Neural progenitor cell (in vitro differentiated cells): ENCODE measurements at regions not wholly inside any gene's neighbourhood (a gene's known extent, or its start where the extent isn't known, plus 50 kb on each side); places are given as distances from the start of the nearest gene placed in this dataset.

Experiments
- DNase-seq: peaks from one replicate; pipeline ENCODE4 v3.0.0-alpha.2; 2016; ENCODE audit warnings: low spot score
- H2AFZ ChIP-seq: fragments of 200-600 bp; sonication (generic); replicated peaks from 2 replicates; pipeline ENCODE4 v1.6.1; 2016; ENCODE audit warnings: antibody characterized with exemption
- H3F3A ChIP-seq: fragments of 200-600 bp; sonication (generic); 2 replicates; pipeline ENCODE4 v1.6.1; 2016; ENCODE audit warnings: antibody characterized with exemption, low read depth
- H3K27ac ChIP-seq: fragments of 200-600 bp; sonication (generic); 2 replicates; pipeline ENCODE4 v1.5.1; 2016; ENCODE audit warnings: mild to moderate bottlenecking
- H3K27me3 ChIP-seq: fragments of 200-600 bp; sonication (generic); 2 replicates; pipeline ENCODE4 v1.6.1; 2016; ENCODE audit warnings: mild to moderate bottlenecking, moderate library complexity
- H3K36me3 ChIP-seq: fragments of 200-600 bp; sonication (generic); 2 replicates; pipeline ENCODE4 v1.5.1; 2016
- H3K4me1 ChIP-seq: fragments of 200-600 bp; sonication (generic); 2 replicates; pipeline ENCODE4 v1.6.1; 2016; ENCODE audit warnings: mixed run types
- H3K4me2 ChIP-seq: fragments of 200-600 bp; sonication (generic); 2 replicates; pipeline ENCODE4 v1.6.1; 2016
- H3K4me3 ChIP-seq: fragments of 200-600 bp; sonication (generic); 2 replicates; pipeline ENCODE4 v1.5.1; 2016
- H3K79me2 ChIP-seq: fragments of 200-600 bp; sonication (generic); 2 replicates; pipeline ENCODE4 v1.6.1; 2016; ENCODE audit warnings: low read depth
- H3K9ac ChIP-seq: fragments of 200-600 bp; sonication (generic); 2 replicates; pipeline ENCODE4 v1.6.1; 2016
- H3K9me3 ChIP-seq: fragments of 200-600 bp; sonication (generic); 2 replicates; pipeline ENCODE4 v1.5.1; 2016; ENCODE audit warnings: low read depth
- H4K20me1 ChIP-seq: fragments of 200-600 bp; sonication (generic); 2 replicates; pipeline ENCODE4 v1.6.1; 2016; ENCODE audit warnings: low read depth
- H3K27ac Mint-ChIP-seq: 3 replicates; pipeline ENCODE4 v1.8.0; 2021; ENCODE audit warnings: mixed read lengths
- H3K27me3 Mint-ChIP-seq: 2 replicates; pipeline ENCODE4 v1.8.0; 2022; ENCODE audit warnings: low read depth, mild to moderate bottlenecking, inconsistent platforms, moderate library complexity, mixed read lengths; ENCODE audit not compliant: insufficient read depth
- H3K36me3 Mint-ChIP-seq: 3 replicates; pipeline ENCODE4 v1.8.0; 2021; ENCODE audit warnings: mixed read lengths
- H3K4me1 Mint-ChIP-seq: 3 replicates; pipeline ENCODE4 v1.8.0; 2021; ENCODE audit warnings: mixed read lengths
- H3K4me3 Mint-ChIP-seq: 3 replicates; pipeline ENCODE4 v1.8.0; 2021; ENCODE audit warnings: mild to moderate bottlenecking, moderate library complexity, mixed read lengths
- H3K9me3 Mint-ChIP-seq: 3 replicates; pipeline ENCODE4 v1.8.0; 2020; ENCODE audit warnings: mixed read lengths
- EZH2 ChIP-seq: fragments of 200-600 bp; sonication (generic); IDR thresholded peaks from 2 replicates; pipeline ENCODE4 v1.6.1; 2017; ENCODE audit warnings: antibody characterized with exemption, mild to moderate bottlenecking, moderate library complexity
- EZH2phosphoT487 ChIP-seq: fragments of 200-600 bp; sonication (generic); IDR thresholded peaks from 2 replicates; pipeline ENCODE4 v1.6.1; 2017; ENCODE audit warnings: antibody characterized with exemption
- TF ChIP-seq, protein P1 (sequence below): fragments of 200-600 bp; sonication (generic); IDR thresholded peaks from 2 replicates; pipeline ENCODE4 v1.5.1; 2017; ENCODE audit warnings: antibody characterized with exemption, mild to moderate bottlenecking

DNA sequence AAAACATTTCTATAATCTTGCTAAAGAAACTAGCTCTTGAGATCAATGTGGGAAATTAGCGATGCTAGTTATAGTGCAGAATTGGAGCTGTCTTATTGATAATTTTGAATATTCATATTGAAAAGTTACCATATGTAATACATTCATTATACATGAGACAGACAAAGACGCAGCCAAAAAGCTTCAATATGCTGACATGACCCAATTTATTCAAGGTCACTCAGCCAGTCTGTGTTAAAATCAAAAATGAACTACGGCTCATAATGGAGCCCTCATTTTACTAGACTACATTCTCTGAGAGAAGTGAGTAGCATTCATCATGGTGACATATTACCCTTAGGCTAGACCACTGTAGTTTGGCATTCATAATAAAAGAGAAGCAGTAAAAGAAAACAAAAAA, 107.3 kb upstream of the GABRG2 start:
- Histone ChIP-seq H3K4me1 (no peaks in the 10 kb centered on the region), H3K79me2 (no peaks in the 10 kb centered on the region), H3K36me3 (no peaks in the 10 kb centered on the region), H3K9me3 (no peaks in the 10 kb centered on the region), H3F3A (no peaks in the 10 kb centered on the region), H3K27ac (no peak overlapping the region), H3K27me3 (no peaks in the 10 kb centered on the region), H2AFZ (no peak overlapping the region), H3K4me2 (no peak overlapping the region), H3K9ac (no peak overlapping the region), H3K4me3 (no peak overlapping the region), H4K20me1 (no peaks in the 10 kb centered on the region)
- H3K9me3 Mint-ChIP-seq = no peaks in the 10 kb centered on the region
- no peak overlapping the region for H3K27ac Mint-ChIP-seq
- DNase-seq = no peak
- TF ChIP-seq EZH2 (no peak), EZH2phosphoT487 (no peak)
- TF ChIP-seq, protein P1, sequence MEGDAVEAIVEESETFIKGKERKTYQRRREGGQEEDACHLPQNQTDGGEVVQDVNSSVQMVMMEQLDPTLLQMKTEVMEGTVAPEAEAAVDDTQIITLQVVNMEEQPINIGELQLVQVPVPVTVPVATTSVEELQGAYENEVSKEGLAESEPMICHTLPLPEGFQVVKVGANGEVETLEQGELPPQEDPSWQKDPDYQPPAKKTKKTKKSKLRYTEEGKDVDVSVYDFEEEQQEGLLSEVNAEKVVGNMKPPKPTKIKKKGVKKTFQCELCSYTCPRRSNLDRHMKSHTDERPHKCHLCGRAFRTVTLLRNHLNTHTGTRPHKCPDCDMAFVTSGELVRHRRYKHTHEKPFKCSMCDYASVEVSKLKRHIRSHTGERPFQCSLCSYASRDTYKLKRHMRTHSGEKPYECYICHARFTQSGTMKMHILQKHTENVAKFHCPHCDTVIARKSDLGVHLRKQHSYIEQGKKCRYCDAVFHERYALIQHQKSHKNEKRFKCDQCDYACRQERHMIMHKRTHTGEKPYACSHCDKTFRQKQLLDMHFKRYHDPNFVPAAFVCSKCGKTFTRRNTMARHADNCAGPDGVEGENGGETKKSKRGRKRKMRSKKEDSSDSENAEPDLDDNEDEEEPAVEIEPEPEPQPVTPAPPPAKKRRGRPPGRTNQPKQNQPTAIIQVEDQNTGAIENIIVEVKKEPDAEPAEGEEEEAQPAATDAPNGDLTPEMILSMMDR = no peak
- no peak overlapping the region for H3K4me3 Mint-ChIP-seq
- no peaks in the 10 kb centered on the region for H3K36me3 Mint-ChIP-seq
- no peaks in the 10 kb centered on the region for H3K4me1 Mint-ChIP-seq
- no peaks in the 10 kb centered on the region for H3K27me3 Mint-ChIP-seq

DNA sequence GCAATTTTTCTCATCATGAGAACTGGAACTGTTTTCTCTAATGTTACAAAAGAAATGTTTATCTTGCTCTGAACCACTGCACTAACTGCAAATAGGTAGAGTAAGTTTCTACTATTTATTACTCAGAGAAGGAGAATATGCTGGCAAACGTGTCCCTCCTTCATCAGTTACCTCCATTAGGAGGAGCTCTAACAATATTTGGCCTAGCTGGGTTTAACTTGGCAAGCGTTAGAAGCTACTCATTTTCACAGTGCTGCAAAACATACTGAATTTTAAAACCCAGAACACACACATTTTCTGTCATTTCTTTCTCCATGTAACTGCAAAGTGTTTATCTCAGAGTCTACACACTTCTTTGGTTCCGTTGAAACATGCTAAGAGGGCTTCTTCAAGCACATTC, 101.0 kb upstream of the GABRG2 start:
- Mint-ChIP-seq H3K4me3 (no peak overlapping the region), H3K36me3 (no peaks in the 10 kb centered on the region), H3K27me3 (no peaks in the 10 kb centered on the region), H3K27ac (no peak overlapping the region), H3K4me1 (no peaks in the 10 kb centered on the region), H3K9me3 (no peaks in the 10 kb centered on the region)
- peak; percentile 43 for DNase-seq
- Histone ChIP-seq H3K4me1 (no peaks in the 10 kb centered on the region), H3K27me3 (no peaks in the 10 kb centered on the region), H4K20me1 (no peaks in the 10 kb centered on the region), H2AFZ (peak overlapping the region; percentile 99), H3K4me3 (no peak overlapping the region), H3K79me2 (no peaks in the 10 kb centered on the region), H3K9me3 (no peaks in the 10 kb centered on the region), H3K27ac (no peak overlapping the region), H3F3A (no peaks in the 10 kb centered on the region), H3K9ac (no peak overlapping the region), H3K4me2 (no peak overlapping the region), H3K36me3 (no peaks in the 10 kb centered on the region)
- TF ChIP-seq, protein P1 = peak; percentile 60
- no peak for TF ChIP-seq EZH2phosphoT487

DNA sequence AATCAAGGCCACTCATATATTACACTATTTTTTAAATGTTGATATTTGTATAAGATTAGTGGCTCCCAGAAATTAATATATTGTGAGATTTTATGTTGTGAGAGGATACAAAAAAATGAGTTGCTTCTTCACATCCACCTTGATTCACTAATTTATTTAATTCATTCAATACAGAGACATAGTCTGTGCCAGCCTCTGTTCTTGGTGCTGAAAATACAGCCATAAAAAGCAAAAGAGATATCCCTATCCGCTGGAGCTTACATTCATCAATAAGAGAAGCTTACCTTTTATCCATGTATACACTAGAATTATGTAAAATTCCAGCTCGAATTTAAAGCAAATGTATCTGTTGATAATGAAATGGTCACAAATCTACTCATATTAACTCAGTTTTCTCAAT, 92.2 kb upstream of the GABRG2 start:
- Mint-ChIP-seq H3K27ac (no peak overlapping the region), H3K36me3 (no peaks in the 10 kb centered on the region), H3K4me3 (no peak overlapping the region), H3K27me3 (no peaks in the 10 kb centered on the region), H3K9me3 (no peaks in the 10 kb centered on the region), H3K4me1 (no peaks in the 10 kb centered on the region)
- no peak overlapping the region for H3K4me3 ChIP-seq
- no peaks in the 10 kb centered on the region for H3F3A ChIP-seq
- no peaks in the 10 kb centered on the region for H3K79me2 ChIP-seq
- no peak overlapping the region for H3K4me2 ChIP-seq
- H3K27ac ChIP-seq = no peak overlapping the region
- no peak for TF ChIP-seq EZH2phosphoT487
- TF ChIP-seq EZH2 = no peak
- TF ChIP-seq, protein P1 = no peak
- no peak overlapping the region for H3K9ac ChIP-seq
- H4K20me1 ChIP-seq = no peaks in the 10 kb centered on the region
- H3K36me3 ChIP-seq = no peaks in the 10 kb centered on the region
- H2AFZ ChIP-seq = no peak overlapping the region
- no peak for DNase-seq
- no peaks in the 10 kb centered on the region for H3K27me3 ChIP-seq
- no peaks in the 10 kb centered on the region for H3K4me1 ChIP-seq
- no peaks in the 10 kb centered on the region for H3K9me3 ChIP-seq

DNA sequence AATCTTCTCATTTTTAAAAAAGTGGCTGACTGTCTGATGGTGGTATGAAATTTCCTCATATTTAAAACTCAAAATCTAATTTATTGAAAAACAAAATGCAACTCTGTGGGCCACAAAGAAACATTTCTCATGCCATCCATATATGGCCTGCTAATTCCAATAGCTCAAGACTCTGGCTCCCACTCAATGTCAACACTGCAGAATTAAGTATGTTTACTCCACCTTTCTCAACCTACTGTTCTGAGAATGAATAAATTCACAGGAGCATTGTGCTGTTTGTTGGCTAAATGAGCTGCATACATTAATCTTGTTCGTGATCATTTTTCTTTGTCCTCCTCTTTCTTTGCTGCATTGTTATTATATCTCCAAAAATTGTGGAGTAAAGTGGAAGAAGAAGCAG, 79.5 kb upstream of the GABRG2 start:
- Histone ChIP-seq H3F3A (no peaks in the 10 kb centered on the region), H3K27me3 (no peaks in the 10 kb centered on the region), H3K36me3 (no peaks in the 10 kb centered on the region), H3K4me3 (no peak overlapping the region), H3K27ac (no peak overlapping the region), H2AFZ (no peak overlapping the region), H4K20me1 (no peaks in the 10 kb centered on the region), H3K9me3 (no peaks in the 10 kb centered on the region), H3K9ac (no peak overlapping the region), H3K4me2 (no peak overlapping the region), H3K79me2 (no peaks in the 10 kb centered on the region), H3K4me1 (no peaks in the 10 kb centered on the region)
- no peaks in the 10 kb centered on the region for H3K9me3 Mint-ChIP-seq
- no peak overlapping the region for H3K27ac Mint-ChIP-seq
- TF ChIP-seq, protein P1 = no peak
- TF ChIP-seq EZH2 (no peak), EZH2phosphoT487 (no peak)
- peaks cover 4% of the 10 kb centered on the region for H3K4me1 Mint-ChIP-seq
- no peaks in the 10 kb centered on the region for H3K36me3 Mint-ChIP-seq
- H3K27me3 Mint-ChIP-seq = peaks cover 5% of the 10 kb centered on the region
- H3K4me3 Mint-ChIP-seq = no peak overlapping the region
- DNase-seq = no peak
